ENCODE measurements at regions not wholly inside any gene's neighbourhood (a gene's known extent, or its start where the extent isn't known, plus 50 kb on each side); places are given as distances from the start of the nearest gene placed in this dataset.

- TF ChIP-seq EZH2 (IDR thresholded peaks at IDR 0.05; ENCODE audit: borderline replicate concordance, low read depth, low read length, poor library complexity, severe bottlenecking) (no peak), CTCF (conservative IDR thresholded peaks at IDR 0.05; ENCODE audit: low read depth, low read length) (no peak)
- BruUV-seq (replicated peaks) = no TSS peak
Measured at GRCh38 chr4:31185014-31185585, 464.9 kb downstream of the PCDH7 start.

GRCh38 chr4:31187979-31188378 is 467.8 kb downstream of the PCDH7 start:
- ChIA-PET CTCF (no interaction called here), POLR2A (ENCODE audit: low non-redundant PET) (no interaction called here)
- H3K36me3 ChIP-seq (ENCODE audit: insufficient read depth, low read length, poor library complexity, severe bottlenecking) = no peaks in the 10 kb centered on the region
- no peak for DNase-seq (ENCODE audit: low spot score)
- intact Hi-C loops (cut with micrococcal nuclease; ENCODE audit: unreplicated experiment) = no loop called here
- H3K4me1 ChIP-seq (ENCODE audit: insufficient read depth, low read length, poor library complexity, severe bottlenecking) = peaks cover 25% of the 10 kb centered on the region
- peak overlapping the region; percentile 72 for H3K27ac ChIP-seq (ENCODE audit: low read depth, low read length, poor library complexity, severe bottlenecking)
- H3K9me3 ChIP-seq (ENCODE audit: low read depth, low read length, poor library complexity, severe bottlenecking) = peaks cover 13% of the 10 kb centered on the region
- peak overlapping the region; percentile 19 for H3K4me3 ChIP-seq (ENCODE audit: low read depth, low read length, poor library complexity, severe bottlenecking)
- TF ChIP-seq CTCF (conservative IDR thresholded peaks at IDR 0.05; ENCODE audit: low read depth, low read length) (no peak), EZH2 (IDR thresholded peaks at IDR 0.05; ENCODE audit: borderline replicate concordance, low read depth, low read length, poor library complexity, severe bottlenecking) (no peak)
- H3K27me3 ChIP-seq (replicated peaks; ENCODE audit: insufficient read depth, low read depth, low read length, poor library complexity) = no peaks in the 10 kb centered on the region
- BruUV-seq (replicated peaks) = no TSS peak

More at GRCh38 chr4:31185014-31185585, 464.9 kb downstream of the PCDH7 start:
- no peaks in the 10 kb centered on the region for H3K36me3 ChIP-seq (ENCODE audit: insufficient read depth, low read length, poor library complexity, severe bottlenecking)
- POLR2A ChIA-PET (ENCODE audit: low non-redundant PET) = no interaction called here
- intact Hi-C loops (cut with micrococcal nuclease; ENCODE audit: unreplicated experiment) = no loop called here
- no peaks in the 10 kb centered on the region for H3K27me3 ChIP-seq (replicated peaks; ENCODE audit: insufficient read depth, low read depth, low read length, poor library complexity)
- no peak overlapping the region for H3K4me3 ChIP-seq (ENCODE audit: low read depth, low read length, poor library complexity, severe bottlenecking)
- H3K4me1 ChIP-seq (ENCODE audit: insufficient read depth, low read length, poor library complexity, severe bottlenecking) = peaks cover 22% of the 10 kb centered on the region
- CTCF ChIA-PET = no interaction called here
- H3K9me3 ChIP-seq (ENCODE audit: low read depth, low read length, poor library complexity, severe bottlenecking) = peaks cover 13% of the 10 kb centered on the region
- DNase-seq (ENCODE audit: low spot score) = no peak
- no peak overlapping the region for H3K27ac ChIP-seq (ENCODE audit: low read depth, low read length, poor library complexity, severe bottlenecking)

- peaks cover 13% of the 10 kb centered on the region for H3K9me3 ChIP-seq (ENCODE audit: low read depth, low read length, poor library complexity, severe bottlenecking)
- no peaks in the 10 kb centered on the region for H3K36me3 ChIP-seq (ENCODE audit: insufficient read depth, low read length, poor library complexity, severe bottlenecking)
- H3K27ac ChIP-seq (ENCODE audit: low read depth, low read length, poor library complexity, severe bottlenecking) = no peak overlapping the region
- H3K4me1 ChIP-seq (ENCODE audit: insufficient read depth, low read length, poor library complexity, severe bottlenecking) = peaks cover 35% of the 10 kb centered on the region
- POLR2A ChIA-PET (ENCODE audit: low non-redundant PET) = no interaction called here
- no peak overlapping the region for H3K4me3 ChIP-seq (ENCODE audit: low read depth, low read length, poor library complexity, severe bottlenecking)
- no TSS peak for BruUV-seq (replicated peaks)
- CTCF ChIA-PET = no interaction called here
- TF ChIP-seq EZH2 (IDR thresholded peaks at IDR 0.05; ENCODE audit: borderline replicate concordance, low read depth, low read length, poor library complexity, severe bottlenecking) (no peak), CTCF (conservative IDR thresholded peaks at IDR 0.05; ENCODE audit: low read depth, low read length) (no peak)
- H3K27me3 ChIP-seq (replicated peaks; ENCODE audit: insufficient read depth, low read depth, low read length, poor library complexity) = no peaks in the 10 kb centered on the region
- intact Hi-C loops (cut with micrococcal nuclease; ENCODE audit: unreplicated experiment) = loop anchor here (10.0 kb wide), 1 partner anchor 215 kb away; no protein-coding TSS in a partner anchor
- DNase-seq (ENCODE audit: low spot score) = no peak
Measured at GRCh38 chr4:31189938-31190337, 469.8 kb downstream of the PCDH7 start.
